ENCODE measurements at regions not wholly inside any gene's neighbourhood (a gene's known extent, or its start where the extent isn't known, plus 50 kb on each side); places are given as distances from the start of the nearest gene placed in this dataset.

- no peak overlapping the region for H3K4me2 ChIP-seq (ENCODE audit: low read depth, low read length)
- H3K79me2 ChIP-seq (ENCODE audit: low read length), result no peaks in the 10 kb centered on the region
- no peak for DNase-seq
- H3F3A ChIP-seq (ENCODE audit: insufficient read depth, low read length), result no peaks in the 10 kb centered on the region
- no peak overlapping the region for H2AFZ ChIP-seq (ENCODE audit: low read length)
- H3K27me3 ChIP-seq (replicated peaks; ENCODE audit: insufficient read depth, low read length), result no peaks in the 10 kb centered on the region
- H3K4me3 ChIP-seq (ENCODE audit: low read length), result no peak overlapping the region
- H3K27ac ChIP-seq (ENCODE audit: low read length), result no peak overlapping the region
- H3K36me3 ChIP-seq (replicated peaks; ENCODE audit: insufficient read depth, low read length), result no peaks in the 10 kb centered on the region
- H3K9me3 ChIP-seq (replicated peaks; ENCODE audit: insufficient read depth, low read length), result no peaks in the 10 kb centered on the region
- no peaks in the 10 kb centered on the region for H4K20me1 ChIP-seq (ENCODE audit: insufficient read depth, low read length)
- H3K9ac ChIP-seq (ENCODE audit: low read length), result no peak overlapping the region
- H3K4me1 ChIP-seq (ENCODE audit: low read length), result no peaks in the 10 kb centered on the region
- no peak for TF ChIP-seq EZH2phosphoT487 (IDR thresholded peaks at IDR 0.05; ENCODE audit: low read length)
- TF ChIP-seq CTCF (IDR thresholded peaks at IDR 0.05; ENCODE audit: low read length), result no peak
- TF ChIP-seq EZH2 (optimal IDR thresholded peaks at IDR 0.05; ENCODE audit: low read depth, low read length), result no peak
- no peaks in the 10 kb centered on the region for H3K9me2 ChIP-seq (replicated peaks; ENCODE audit: insufficient read depth, low read length)
These were observed 117.3 kb upstream of the LMNTD1 start for GRCh38 chr12:25670076-25671055.

- no peak overlapping the region for H3K4me3 ChIP-seq (ENCODE audit: low read length)
- H4K20me1 ChIP-seq (ENCODE audit: insufficient read depth, low read length), result no peaks in the 10 kb centered on the region
- H3K4me1 ChIP-seq (ENCODE audit: low read length), result no peaks in the 10 kb centered on the region
- DNase-seq, result no peak
- no peaks in the 10 kb centered on the region for H3K27me3 ChIP-seq (replicated peaks; ENCODE audit: insufficient read depth, low read length)
- H3K4me2 ChIP-seq (ENCODE audit: low read depth, low read length), result no peak overlapping the region
- H3F3A ChIP-seq (ENCODE audit: insufficient read depth, low read length), result no peaks in the 10 kb centered on the region
- H3K9me3 ChIP-seq (replicated peaks; ENCODE audit: insufficient read depth, low read length), result no peaks in the 10 kb centered on the region
- TF ChIP-seq EZH2 (optimal IDR thresholded peaks at IDR 0.05; ENCODE audit: low read depth, low read length) (no peak), CTCF (IDR thresholded peaks at IDR 0.05; ENCODE audit: low read length) (no peak), EZH2phosphoT487 (IDR thresholded peaks at IDR 0.05; ENCODE audit: low read length) (no peak)
- H3K79me2 ChIP-seq (ENCODE audit: low read length), result no peaks in the 10 kb centered on the region
- H2AFZ ChIP-seq (ENCODE audit: low read length), result no peak overlapping the region
- H3K9ac ChIP-seq (ENCODE audit: low read length), result no peak overlapping the region
- H3K36me3 ChIP-seq (replicated peaks; ENCODE audit: insufficient read depth, low read length), result no peaks in the 10 kb centered on the region
- no peak overlapping the region for H3K27ac ChIP-seq (ENCODE audit: low read length)
- no peaks in the 10 kb centered on the region for H3K9me2 ChIP-seq (replicated peaks; ENCODE audit: insufficient read depth, low read length)
These were observed 122.7 kb upstream of the LMNTD1 start for GRCh38 chr12:25675808-25676207.

GRCh38 chr12:25677232-25677937 is 124.3 kb upstream of the LMNTD1 start:
- Histone ChIP-seq H3K9ac (ENCODE audit: low read length) (no peak overlapping the region), H4K20me1 (ENCODE audit: insufficient read depth, low read length) (no peaks in the 10 kb centered on the region), H3K9me2 (replicated peaks; ENCODE audit: insufficient read depth, low read length) (no peaks in the 10 kb centered on the region), H3K9me3 (replicated peaks; ENCODE audit: insufficient read depth, low read length) (no peaks in the 10 kb centered on the region), H3F3A (ENCODE audit: insufficient read depth, low read length) (no peaks in the 10 kb centered on the region), H2AFZ (ENCODE audit: low read length) (no peak overlapping the region), H3K4me2 (ENCODE audit: low read depth, low read length) (no peak overlapping the region), H3K79me2 (ENCODE audit: low read length) (no peaks in the 10 kb centered on the region), H3K27ac (ENCODE audit: low read length) (no peak overlapping the region), H3K4me3 (ENCODE audit: low read length) (no peak overlapping the region), H3K27me3 (replicated peaks; ENCODE audit: insufficient read depth, low read length) (no peaks in the 10 kb centered on the region), H3K36me3 (replicated peaks; ENCODE audit: insufficient read depth, low read length) (no peaks in the 10 kb centered on the region), H3K4me1 (ENCODE audit: low read length) (no peaks in the 10 kb centered on the region)
- TF ChIP-seq EZH2 (optimal IDR thresholded peaks at IDR 0.05; ENCODE audit: low read depth, low read length) (no peak), CTCF (IDR thresholded peaks at IDR 0.05; ENCODE audit: low read length) (no peak), EZH2phosphoT487 (IDR thresholded peaks at IDR 0.05; ENCODE audit: low read length) (no peak)
- DNase-seq, result no peak

Measured in MM.1S (cell line).